K562 (cell line): ENCODE measurements at regions not wholly inside any gene's neighbourhood (a gene's known extent, or its start where the extent isn't known, plus 50 kb on each side); places are given as distances from the start of the nearest gene placed in this dataset.

Experiments used
- ATAC-seq: fragments of 200-7000 bp; cut with Tn5 transposase; 3 replicates; pipeline ENCODE4 v1.9.1; 2020; ENCODE audit warnings: moderate library complexity
- BruUV-seq: library from RNA; stranded (reverse); fragments of 400-500 nt; replicated peaks from 2 replicates; lab custom pipeline; 2021; lab: Mats Ljungman, UMichigan
- CTCF ChIA-PET: fragments of 300-600 bp; formaldehyde crosslinking; extraction: SDS; loops from one replicate; lab custom pipeline; 2021; ENCODE audit warnings: low intra/inter-chr PET ratio; lab: Yijun Ruan, JAX
- POLR2A ChIA-PET: fragments of 300-600, 350-650 bp; sonication (Branson Sonifier 250); formaldehyde crosslinking; extraction: SDS; loops from one replicate; lab custom pipeline; 2021; ENCODE audit warnings: antibody characterized with exemption, inconsistent platforms; lab: Yijun Ruan, JAX
- DNase-seq, 4 experiments: peaks; one replicate each; pipeline versions ENCODE4 v3.0.0 to v3.0.0-alpha.2; 2011 to 2018; ENCODE audit warnings: low spot score in 3 of 4, mixed read lengths in 3 of 4; ENCODE audit errors: extremely low read depth in 1 of 4
- FAIRE-seq: peaks from 2 replicates; lab custom pipeline; 2011; peaks lifted over from hg19 to GRCh38; lab: Jason Lieb, UNC
- H2AFZ ChIP-seq: 2 replicates; pipeline ENCODE4 v1.6.0; 2011; ENCODE audit warnings: low read depth, low read length, control low read depth, inconsistent platforms
- H3K27ac ChIP-seq: fragments of 200-600 bp; 3 replicates; pipeline ENCODE4 v1.8.0; 2011; ENCODE audit warnings: low read depth, mild to moderate bottlenecking, control low read depth, inconsistent platforms, low read length, moderate library complexity, mixed read lengths; ENCODE audit errors: extremely low read depth
- H3K27me3 ChIP-seq, 2 experiments: fragments of 300-600 bp in 1 of 2; 2 replicates in 1 of 2; 3 replicates in 1 of 2; pipeline versions ENCODE4 v1.6.0 to v1.8.0; 2011; ENCODE audit warnings: inconsistent platforms in 2 of 2, low read length in 2 of 2, mild to moderate bottlenecking in 1 of 2, mixed read lengths in 1 of 2, moderate library complexity in 1 of 2; ENCODE audit not compliant: control insufficient read depth in 2 of 2, insufficient read depth in 2 of 2
- H3K36me3 ChIP-seq: fragments of 300-600 bp; 3 replicates; pipeline ENCODE4 v1.8.0; 2011; ENCODE audit warnings: mild to moderate bottlenecking, low read length, inconsistent platforms; ENCODE audit not compliant: control insufficient read depth, insufficient read depth
- H3K4me1 ChIP-seq, 2 experiments: fragments of 200-600 bp in 1 of 2; replicated peaks in 1 of 2; 2 replicates in 1 of 2; 3 replicates in 1 of 2; pipeline versions ENCODE4 v1.5.1 to v1.8.0; 2011; ENCODE audit warnings: inconsistent platforms in 2 of 2, low read length in 2 of 2, mild to moderate bottlenecking in 1 of 2, mixed read lengths in 1 of 2, moderate library complexity in 1 of 2; ENCODE audit not compliant: control insufficient read depth in 2 of 2, insufficient read depth in 2 of 2
- H3K4me2 ChIP-seq: 2 replicates; pipeline ENCODE4 v1.6.1; 2011; ENCODE audit warnings: low read length, control low read depth, inconsistent platforms, mixed read lengths; ENCODE audit not compliant: insufficient read depth
- H3K4me3 ChIP-seq: fragments of 200-600 bp; sonication (generic), shearing (Covaris generic); 2 replicates; pipeline ENCODE4 v1.5.1; 2016; ENCODE audit warnings: control low read depth, inconsistent platforms
- H3K79me2 ChIP-seq: fragments of 200-600 bp; 3 replicates; pipeline ENCODE4 v1.8.0; 2011; ENCODE audit warnings: low read length, inconsistent platforms; ENCODE audit not compliant: control insufficient read depth, insufficient read depth
- H3K9ac ChIP-seq, 2 experiments: 2 replicates each; pipeline versions ENCODE4 v1.6.0 to v1.6.1; 2011; ENCODE audit warnings: low read depth in 2 of 2, low read length in 2 of 2, control low read depth in 1 of 2, inconsistent platforms in 1 of 2, mild to moderate bottlenecking in 1 of 2, mixed read lengths in 1 of 2; ENCODE audit not compliant: insufficient read depth in 1 of 2
- H3K9me1 ChIP-seq: one replicate; pipeline ENCODE4 v1.6.0; 2011; ENCODE audit warnings: inconsistent platforms, mild to moderate bottlenecking, low read length, moderate library complexity; ENCODE audit not compliant: control insufficient read depth, insufficient read depth
- H3K9me3 ChIP-seq: replicated peaks from 2 replicates; pipeline ENCODE4 v1.5.1; 2011; ENCODE audit warnings: low read depth, low read length, inconsistent platforms; ENCODE audit not compliant: control insufficient read depth, insufficient read depth
- H4K20me1 ChIP-seq: replicated peaks from 2 replicates; pipeline ENCODE4 v1.6.1; 2011; ENCODE audit warnings: low read length, inconsistent platforms, mixed read lengths; ENCODE audit not compliant: control insufficient read depth, insufficient read depth
- BCL6 ChIP-seq: fragments of 250-450 bp; sonication (Bioruptor Pico); IDR thresholded peaks from 2 replicates; pipeline ENCODE4 v1.4.0; 2020
- C11orf30 ChIP-seq: fragments of 450-650 bp; IDR thresholded peaks from 2 replicates; pipeline ENCODE4 v1.6.1; 2016; ENCODE audit warnings: low read depth, mild to moderate bottlenecking
- E4F1 ChIP-seq: fragments of 250-450 bp; sonication (Bioruptor Pico); IDR thresholded peaks from 2 replicates; pipeline ENCODE4 v1.5.0; 2021; ENCODE audit warnings: mild to moderate bottlenecking, borderline replicate concordance
- PRMT5 ChIP-seq: sonication (generic); formaldehyde crosslinking; IDR thresholded peaks from 2 replicates; pipeline ENCODE4 v1.5.0; 2020; ENCODE audit warnings: missing genetic modification reagents
- SAFB ChIP-seq: fragments of 200-400 bp; formaldehyde crosslinking; IDR thresholded peaks from 2 replicates; pipeline ENCODE4 v1.6.1; 2017; ENCODE audit warnings: low read depth, low read length, borderline replicate concordance
- SMARCB1 ChIP-seq: IDR thresholded peaks from 2 replicates; pipeline ENCODE4 v1.6.1; 2011; ENCODE audit warnings: improper control_type of control experiment, low read depth; ENCODE audit not compliant: insufficient read length
- ZC3H4 ChIP-seq: sonication (generic); formaldehyde crosslinking; IDR thresholded peaks from 2 replicates; pipeline ENCODE4 v1.9.0; 2021; ENCODE audit warnings: missing genetic modification reagents, borderline replicate concordance
- ZNF24 ChIP-seq: fragments of 450-650 bp; IDR thresholded peaks from 2 replicates; pipeline ENCODE4 v1.6.1; 2016
- WGBS: fragments of 100-300 bp; shearing (Covaris generic); methylation state at CpG from one replicate; pipeline ENCODE4 v1.1.6; 2016; ENCODE audit warnings: low coverage, mixed read lengths; ENCODE audit not compliant: insufficient coverage; ENCODE audit errors: missing lambda C conversion rate; 5-methylcytosine and 5-hydroxymethylcytosine counted together
- in situ Hi-C: fragments of 300-500 bp; cut with MboI; formaldehyde crosslinking; loops from 4 replicates; pipeline ENCODE4 v1.15.0; 2018; ENCODE audit warnings: inconsistent platforms, mixed read lengths
- intact Hi-C: fragments of 100-400 bp; cut with micrococcal nuclease; formaldehyde crosslinking; loops from 2 replicates; pipeline ENCODE4 v1.14.2; 2022

DNA sequence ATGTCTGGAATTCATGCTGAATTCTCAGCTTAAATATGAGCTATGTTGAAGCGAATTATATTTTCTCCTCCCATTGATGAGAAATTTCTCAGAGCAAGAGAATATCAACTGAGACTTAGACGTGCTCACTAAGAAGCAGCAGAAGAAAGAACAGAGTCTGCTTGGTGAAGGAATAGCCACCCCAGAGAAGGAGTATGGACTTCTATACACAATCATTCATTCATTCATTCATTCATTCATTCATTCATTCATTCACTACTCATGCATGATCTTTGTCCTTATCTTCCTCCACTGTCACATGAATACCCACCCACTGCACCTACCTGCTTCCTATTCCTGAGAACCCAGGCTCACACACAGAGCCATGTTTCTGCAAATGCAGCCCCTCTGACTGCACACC is 206.6 kb downstream of the DEPDC1B start:
- H3K36me3 ChIP-seq: no peaks in the 10 kb centered on the region
- DNase-seq: no peak
- CTCF ChIA-PET: no interaction called here
- TF ChIP-seq ZC3H4 (CRISPR knock-in tag) (no peak), ZNF24 (peak; percentile 92), C11orf30 (no peak), PRMT5 (CRISPR knock-in tag) (no peak), SAFB (no peak), E4F1 (CRISPR knock-in tag) (no peak), SMARCB1 (no peak), BCL6 (no peak)
- TF ChIP-seq, all 486 proteins: peak for 1
- FAIRE-seq: no peak
- Histone ChIP-seq H3K79me2 (no peaks in the 10 kb centered on the region), H3K9ac (no peak overlapping the region), H3K27ac (no peak overlapping the region), H3K9me3 (no peaks in the 10 kb centered on the region), H3K9me1 (no peaks in the 10 kb centered on the region), H3K27me3 (no peaks in the 10 kb centered on the region), H3K4me3 (no peak overlapping the region), H4K20me1 (no peaks in the 10 kb centered on the region), H2AFZ (no peak overlapping the region), H3K4me1 (no peaks in the 10 kb centered on the region), H3K4me2 (no peak overlapping the region)
- POLR2A ChIA-PET: no interaction called here
- in situ Hi-C loops (no loop called here), intact Hi-C loops (no loop called here)
- ATAC-seq: no peak
- no TSS peak for BruUV-seq
- 0% methylated on average over 2 of the region's 2 CpGs for WGBS
